Lung (tissue), 11 donors: ENCODE measurements at regions not wholly inside any gene's neighbourhood (a gene's known extent, or its start where the extent isn't known, plus 50 kb on each side); places are given as distances from the start of the nearest gene placed in this dataset.

ENCODE experiments used
- ATAC-seq: fragments of 200-7000 bp; cut with Tn5 transposase; one replicate; pipeline ENCODE4 v1.9.1; 2020; ENCODE audit warnings: moderate number of reproducible peaks; ENCODE audit not compliant: insufficient read depth, low FRiP score
- DNase-seq, 3 donors: peaks; one replicate each; pipeline ENCODE4 v3.0.0-alpha.2; 2013 to 2017
- H3K27ac ChIP-seq, 2 donors: one replicate each; pipeline ENCODE4 v1.5.1; 2013; ENCODE audit warnings: mild to moderate bottlenecking in 2 of 2, moderate library complexity in 2 of 2, control low read depth in 1 of 2, inconsistent platforms in 1 of 2, low read depth in 1 of 2, low read length in 1 of 2
- H3K27me3 ChIP-seq, 3 donors: one replicate each; pipeline ENCODE4 v1.5.1; 2013; ENCODE audit warnings: low read length in 2 of 3; ENCODE audit not compliant: control insufficient read depth in 3 of 3, insufficient read depth in 3 of 3
- H3K36me3 ChIP-seq, 4 donors: one replicate each; pipeline ENCODE4 v1.5.1; 2013; ENCODE audit warnings: low read length in 4 of 4, mild to moderate bottlenecking in 1 of 4, moderate library complexity in 1 of 4; ENCODE audit not compliant: control insufficient read depth in 4 of 4, insufficient read depth in 4 of 4
- H3K4me1 ChIP-seq, 5 donors: one replicate each; pipeline ENCODE4 v1.5.1; 2013; ENCODE audit warnings: low read length in 5 of 5, mild to moderate bottlenecking in 2 of 5, moderate library complexity in 1 of 5; ENCODE audit not compliant: control insufficient read depth in 5 of 5, insufficient read depth in 5 of 5
- H3K4me3 ChIP-seq: one replicate; pipeline ENCODE4 v1.5.1; 2013; ENCODE audit warnings: mild to moderate bottlenecking, control low read depth, moderate library complexity
- H3K9ac ChIP-seq, 2 donors: one replicate each; pipeline ENCODE4 v1.5.1; 2013; ENCODE audit warnings: low read length in 2 of 2, control low read depth in 1 of 2; ENCODE audit not compliant: insufficient read depth in 1 of 2
- H3K9me3 ChIP-seq, 4 donors: one replicate each; pipeline ENCODE4 v1.5.1; 2013; ENCODE audit warnings: low read length in 3 of 4, mild to moderate bottlenecking in 1 of 4, moderate library complexity in 1 of 4; ENCODE audit not compliant: control insufficient read depth in 4 of 4, insufficient read depth in 3 of 4
- WGBS, 2 donors: extraction: QIAGEN DNeasy Blood & Tissue Kit; methylation state at CpG; one replicate each; pipeline ENCODE4 v1.1.7; 2013; 5-methylcytosine and 5-hydroxymethylcytosine counted together
- TF ChIP-seq, protein P1 (sequence below): IDR thresholded peaks from 2 replicates; pipeline ENCODE4 v1.5.1; 2012; ENCODE audit warnings: mild to moderate bottlenecking; ENCODE audit errors: control extremely low read depth, extremely low read depth
- donor health status: control.
- donor health status: control.
- donor health status: Bipolar disorder and iron deficiency.
- donor health status: healthy.
- donor health status: DM: yes; HTN: yes; CAD: no.

GRCh38 chr5:17394086-17394485 is 103.9 kb upstream of the TAF11L2 start:
- no peak for DNase-seq
- Histone ChIP-seq H3K9me3 (peaks cover 0 to 2% (median 0%) of the 10 kb centered on the region in 4 donors), H3K27me3 (no peaks in the 10 kb centered on the region), H3K4me3 (no peak overlapping the region), H3K9ac (no peak overlapping the region), H3K36me3 (no peaks in the 10 kb centered on the region), H3K27ac (no peak overlapping the region), H3K4me1 (no peaks in the 10 kb centered on the region)
- ATAC-seq = no peak
- TF ChIP-seq, protein P1, sequence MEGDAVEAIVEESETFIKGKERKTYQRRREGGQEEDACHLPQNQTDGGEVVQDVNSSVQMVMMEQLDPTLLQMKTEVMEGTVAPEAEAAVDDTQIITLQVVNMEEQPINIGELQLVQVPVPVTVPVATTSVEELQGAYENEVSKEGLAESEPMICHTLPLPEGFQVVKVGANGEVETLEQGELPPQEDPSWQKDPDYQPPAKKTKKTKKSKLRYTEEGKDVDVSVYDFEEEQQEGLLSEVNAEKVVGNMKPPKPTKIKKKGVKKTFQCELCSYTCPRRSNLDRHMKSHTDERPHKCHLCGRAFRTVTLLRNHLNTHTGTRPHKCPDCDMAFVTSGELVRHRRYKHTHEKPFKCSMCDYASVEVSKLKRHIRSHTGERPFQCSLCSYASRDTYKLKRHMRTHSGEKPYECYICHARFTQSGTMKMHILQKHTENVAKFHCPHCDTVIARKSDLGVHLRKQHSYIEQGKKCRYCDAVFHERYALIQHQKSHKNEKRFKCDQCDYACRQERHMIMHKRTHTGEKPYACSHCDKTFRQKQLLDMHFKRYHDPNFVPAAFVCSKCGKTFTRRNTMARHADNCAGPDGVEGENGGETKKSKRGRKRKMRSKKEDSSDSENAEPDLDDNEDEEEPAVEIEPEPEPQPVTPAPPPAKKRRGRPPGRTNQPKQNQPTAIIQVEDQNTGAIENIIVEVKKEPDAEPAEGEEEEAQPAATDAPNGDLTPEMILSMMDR = no peak
- WGBS, 2 donors = 70 to 76% methylated on average over 1 of the region's 1 CpG

DNA sequence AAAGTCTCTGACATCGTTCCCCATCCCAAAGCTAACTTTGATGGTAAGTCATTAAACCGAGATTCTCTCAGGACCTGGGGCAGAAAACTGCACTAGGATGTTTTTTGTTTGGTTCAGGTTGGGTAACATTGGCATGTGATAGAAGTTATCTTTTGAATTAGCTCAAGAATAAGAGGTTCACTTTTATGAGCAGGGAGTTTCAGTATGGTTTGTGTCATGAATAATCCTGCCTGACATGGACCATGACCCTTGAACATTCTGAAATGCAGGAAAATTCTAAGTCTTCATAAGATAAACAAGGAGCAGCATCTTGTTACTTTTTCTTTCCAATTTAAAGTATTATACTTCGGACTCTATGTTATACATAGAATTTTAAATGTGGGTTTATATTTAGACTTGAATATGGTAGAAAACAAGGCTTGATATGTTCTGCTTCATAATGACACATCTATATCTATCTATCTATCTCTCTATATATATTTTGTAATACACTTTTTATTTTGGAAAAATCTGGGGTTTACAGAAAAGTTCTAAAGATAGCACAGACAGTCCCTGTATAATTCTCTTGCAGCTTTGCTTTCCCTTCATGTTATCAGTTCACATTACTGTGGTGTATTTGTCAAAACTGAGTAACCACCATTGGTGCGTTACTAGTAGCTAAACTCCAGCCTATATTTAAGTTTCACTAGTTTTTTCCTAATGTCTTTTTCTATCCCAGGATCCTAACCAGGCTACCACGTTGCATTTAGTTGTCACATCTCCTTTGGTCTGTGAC is 102.7 kb upstream of the TAF11L2 start:
- Histone ChIP-seq H3K27me3 (no peaks in the 10 kb centered on the region), H3K4me1 (no peaks in the 10 kb centered on the region), H3K9ac (no peak overlapping the region), H3K36me3 (no peaks in the 10 kb centered on the region), H3K27ac (no peak overlapping the region), H3K4me3 (no peak overlapping the region), H3K9me3 (peaks cover 0 to 2% (median 0%) of the 10 kb centered on the region in 4 donors)
- TF ChIP-seq, protein P1 = no peak
- DNase-seq (no peak), ATAC-seq (no peak)
- 79 to 86% methylated on average over 5 of the region's 5 CpGs for WGBS, 2 donors

GRCh38 chr5:17396247-17396646 is 101.8 kb upstream of the TAF11L2 start:
- TF ChIP-seq, protein P1 = no peak

More at GRCh38 chr5:17396247-17396646, 101.8 kb upstream of the TAF11L2 start:
- no peak for ATAC-seq
- Histone ChIP-seq H3K36me3 (no peaks in the 10 kb centered on the region), H3K4me3 (no peak overlapping the region), H3K27ac (no peak overlapping the region), H3K9ac (no peak overlapping the region), H3K4me1 (peaks cover 0 to 3% (median 0%) of the 10 kb centered on the region in 5 donors), H3K9me3 (peaks cover 0 to 2% (median 0%) of the 10 kb centered on the region in 4 donors), H3K27me3 (no peaks in the 10 kb centered on the region)
- 82 to 85% methylated on average over 4 of the region's 4 CpGs for WGBS, 2 donors
- no peak for DNase-seq
